ENCODE measurements at regions not wholly inside any gene's neighbourhood (a gene's known extent, or its start where the extent isn't known, plus 50 kb on each side); places are given as distances from the start of the nearest gene placed in this dataset.

DNA sequence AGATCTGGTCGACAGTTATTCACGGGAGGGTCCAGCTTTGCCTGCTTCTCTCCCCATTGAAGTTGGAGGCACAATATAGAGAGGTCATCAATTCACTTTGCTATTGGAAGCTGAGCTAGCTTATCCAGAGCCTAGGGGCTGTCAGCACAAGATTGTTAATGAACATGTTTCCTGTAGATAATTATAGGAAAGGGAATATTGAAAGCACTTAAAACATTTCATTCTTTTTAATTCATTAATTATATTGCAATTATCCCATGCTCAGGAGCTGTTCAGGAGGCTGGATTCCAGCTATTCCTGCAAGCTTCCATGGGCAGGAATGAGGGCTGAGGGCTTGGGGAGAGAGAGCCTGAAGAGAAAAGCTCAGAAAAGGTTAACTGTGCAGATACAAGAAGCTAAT is 153.1 kb upstream of the BRINP1 start:
- no peaks in the 10 kb centered on the region for H3K36me3 Mint-ChIP-seq
- Histone ChIP-seq H3K4me1 (ENCODE audit: control insufficient read depth, insufficient read depth, low read length, poor library complexity, severe bottlenecking) (no peaks in the 10 kb centered on the region), H3K9me3 (ENCODE audit: control insufficient read depth in 2 of 2, low read length in 2 of 2) (no peaks in the 10 kb centered on the region), H3K36me3 (ENCODE audit: control insufficient read depth, insufficient read depth, low read length) (no peaks in the 10 kb centered on the region), H3K27ac (ENCODE audit: insufficient read depth, low read length, poor library complexity, severe bottlenecking) (no peak overlapping the region), H3K27me3 (ENCODE audit: control insufficient read depth, insufficient read depth, low read length) (no peaks in the 10 kb centered on the region), H3K4me3 (ENCODE audit: low read depth, low read length) (no peak overlapping the region)
- no peak overlapping the region for H3K4me3 Mint-ChIP-seq
- H3K27me3 Mint-ChIP-seq = no peaks in the 10 kb centered on the region
- no peaks in the 10 kb centered on the region for H3K4me1 Mint-ChIP-seq
- DNase-seq (no peak), ATAC-seq (ENCODE audit: low read depth in 2 of 2) (no peak)
- peaks cover 0 to 10% (median 2%) of the 10 kb centered on the region in 7 donors for H3K9me3 Mint-ChIP-seq
- H3K27ac Mint-ChIP-seq = no peak overlapping the region

- no peak overlapping the region for H3K27ac ChIP-seq (ENCODE audit: insufficient read depth, low read length, poor library complexity, severe bottlenecking)
- H3K4me3 ChIP-seq (ENCODE audit: low read depth, low read length) = no peak overlapping the region
- no peak for ATAC-seq (ENCODE audit: low read depth in 2 of 2)
- no peaks in the 10 kb centered on the region for H3K27me3 Mint-ChIP-seq
- DNase-seq = no peak
- no peak overlapping the region for H3K4me3 Mint-ChIP-seq
- H3K4me1 ChIP-seq (ENCODE audit: control insufficient read depth, insufficient read depth, low read length, poor library complexity, severe bottlenecking) = no peaks in the 10 kb centered on the region
- no peaks in the 10 kb centered on the region for H3K36me3 Mint-ChIP-seq
- no peaks in the 10 kb centered on the region for H3K4me1 Mint-ChIP-seq
- H3K36me3 ChIP-seq (ENCODE audit: control insufficient read depth, insufficient read depth, low read length) = no peaks in the 10 kb centered on the region
- no peaks in the 10 kb centered on the region for H3K27me3 ChIP-seq (ENCODE audit: control insufficient read depth, insufficient read depth, low read length)
- H3K27ac Mint-ChIP-seq = no peak overlapping the region
- no peaks in the 10 kb centered on the region for H3K9me3 ChIP-seq (ENCODE audit: control insufficient read depth in 2 of 2, low read length in 2 of 2)
- H3K9me3 Mint-ChIP-seq = peaks cover 0 to 12% (median 5%) of the 10 kb centered on the region in 7 donors
Measured at GRCh38 chr9:119509291-119509905, 140.2 kb upstream of the BRINP1 start.

- no peaks in the 10 kb centered on the region for H3K36me3 ChIP-seq (ENCODE audit: control insufficient read depth, insufficient read depth, low read length)
- DNase-seq (no peak), ATAC-seq (ENCODE audit: low read depth in 2 of 2) (no peak)
- no peaks in the 10 kb centered on the region for H3K9me3 ChIP-seq (ENCODE audit: control insufficient read depth in 2 of 2, low read length in 2 of 2)
- no peak overlapping the region for H3K27ac Mint-ChIP-seq
- H3K4me3 ChIP-seq (ENCODE audit: low read depth, low read length) = no peak overlapping the region
- no peaks in the 10 kb centered on the region for H3K4me1 ChIP-seq (ENCODE audit: control insufficient read depth, insufficient read depth, low read length, poor library complexity, severe bottlenecking)
- no peak overlapping the region for H3K4me3 Mint-ChIP-seq
- H3K27ac ChIP-seq (ENCODE audit: insufficient read depth, low read length, poor library complexity, severe bottlenecking) = no peak overlapping the region
- H3K36me3 Mint-ChIP-seq = no peaks in the 10 kb centered on the region
- no peaks in the 10 kb centered on the region for H3K27me3 ChIP-seq (ENCODE audit: control insufficient read depth, insufficient read depth, low read length)
- peaks cover 0 to 19% (median 5%) of the 10 kb centered on the region in 7 donors for H3K9me3 Mint-ChIP-seq
- no peaks in the 10 kb centered on the region for H3K27me3 Mint-ChIP-seq
- no peaks in the 10 kb centered on the region for H3K4me1 Mint-ChIP-seq
Measured at GRCh38 chr9:119501374-119501773, 132.1 kb upstream of the BRINP1 start.

- H3K4me3 ChIP-seq (ENCODE audit: low read depth, low read length) = no peak overlapping the region
- no peak overlapping the region for H3K4me3 Mint-ChIP-seq
- H3K36me3 Mint-ChIP-seq = no peaks in the 10 kb centered on the region
- H3K4me1 Mint-ChIP-seq = no peaks in the 10 kb centered on the region
- no peaks in the 10 kb centered on the region for H3K36me3 ChIP-seq (ENCODE audit: control insufficient read depth, insufficient read depth, low read length)
- H3K9me3 Mint-ChIP-seq = peaks cover 0 to 14% (median 5%) of the 10 kb centered on the region in 7 donors
- no peaks in the 10 kb centered on the region for H3K4me1 ChIP-seq (ENCODE audit: control insufficient read depth, insufficient read depth, low read length, poor library complexity, severe bottlenecking)
- no peak overlapping the region for H3K27ac Mint-ChIP-seq
- DNase-seq = no peak
- no peak for ATAC-seq (ENCODE audit: low read depth in 2 of 2)
- H3K27me3 Mint-ChIP-seq = no peaks in the 10 kb centered on the region
- H3K27me3 ChIP-seq (ENCODE audit: control insufficient read depth, insufficient read depth, low read length) = no peaks in the 10 kb centered on the region
- H3K27ac ChIP-seq (ENCODE audit: insufficient read depth, low read length, poor library complexity, severe bottlenecking) = no peak overlapping the region
- no peaks in the 10 kb centered on the region for H3K9me3 ChIP-seq (ENCODE audit: control insufficient read depth in 2 of 2, low read length in 2 of 2)
Measured at GRCh38 chr9:119500072-119500771, 131.0 kb upstream of the BRINP1 start.

DNA sequence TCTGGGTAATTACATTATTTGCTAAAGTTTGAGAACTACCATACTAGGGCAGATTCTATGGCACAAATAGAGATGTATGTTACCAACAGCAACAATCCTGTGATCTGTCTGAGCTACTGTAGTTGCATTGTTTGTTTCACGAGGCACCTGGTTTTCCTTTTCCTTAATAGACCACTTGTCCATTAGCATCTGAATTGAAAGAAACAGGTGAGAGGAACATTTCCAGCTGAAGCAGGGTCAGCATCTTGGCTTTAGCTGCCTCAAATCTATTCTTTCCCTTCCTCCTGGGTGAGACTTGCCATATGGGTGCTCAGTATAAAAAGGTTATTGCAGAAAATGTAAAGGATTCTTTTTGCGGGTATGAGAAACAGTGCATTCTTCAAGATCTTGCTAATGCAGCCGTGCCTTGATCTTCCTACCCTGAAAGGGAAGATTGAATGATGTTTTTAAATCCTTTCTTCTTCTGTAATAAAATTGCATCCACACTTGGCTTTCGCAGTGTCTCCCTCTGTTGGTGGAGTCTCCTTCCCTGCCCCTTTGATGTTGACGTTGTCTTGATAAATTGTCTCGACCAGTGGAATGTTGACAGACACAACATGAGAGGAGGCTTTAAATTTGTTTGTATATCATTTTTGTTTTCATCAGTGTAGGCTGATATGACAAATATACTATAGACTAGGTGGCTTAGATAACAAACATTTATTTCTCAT is 118.0 kb upstream of the BRINP1 start:
- H3K27me3 ChIP-seq (ENCODE audit: control insufficient read depth, insufficient read depth, low read length) = no peaks in the 10 kb centered on the region
- Mint-ChIP-seq H3K4me3 (no peak overlapping the region), H3K27me3 (no peaks in the 10 kb centered on the region), H3K27ac (no peak overlapping the region), H3K36me3 (no peaks in the 10 kb centered on the region), H3K4me1 (no peaks in the 10 kb centered on the region), H3K9me3 (peaks cover 0 to 12% (median 2%) of the 10 kb centered on the region in 7 donors)
- no peak overlapping the region for H3K27ac ChIP-seq (ENCODE audit: insufficient read depth, low read length, poor library complexity, severe bottlenecking)
- H3K36me3 ChIP-seq (ENCODE audit: control insufficient read depth, insufficient read depth, low read length) = no peaks in the 10 kb centered on the region
- DNase-seq = no peak
- H3K9me3 ChIP-seq (ENCODE audit: control insufficient read depth in 2 of 2, low read length in 2 of 2) = no peaks in the 10 kb centered on the region
- ATAC-seq (ENCODE audit: low read depth in 2 of 2) = no peak
- no peak overlapping the region for H3K4me3 ChIP-seq (ENCODE audit: low read depth, low read length)
- H3K4me1 ChIP-seq (ENCODE audit: control insufficient read depth, insufficient read depth, low read length, poor library complexity, severe bottlenecking) = no peaks in the 10 kb centered on the region

GRCh38 chr9:119483153-119483552 is 113.9 kb upstream of the BRINP1 start:
- no peaks in the 10 kb centered on the region for H3K36me3 Mint-ChIP-seq
- Histone ChIP-seq H3K36me3 (ENCODE audit: control insufficient read depth, insufficient read depth, low read length) (no peaks in the 10 kb centered on the region), H3K9me3 (ENCODE audit: control insufficient read depth in 2 of 2, low read length in 2 of 2) (no peaks in the 10 kb centered on the region), H3K4me3 (ENCODE audit: low read depth, low read length) (no peak overlapping the region), H3K4me1 (ENCODE audit: control insufficient read depth, insufficient read depth, low read length, poor library complexity, severe bottlenecking) (no peaks in the 10 kb centered on the region), H3K27me3 (ENCODE audit: control insufficient read depth, insufficient read depth, low read length) (no peaks in the 10 kb centered on the region), H3K27ac (ENCODE audit: insufficient read depth, low read length, poor library complexity, severe bottlenecking) (no peak overlapping the region)
- no peak overlapping the region for H3K27ac Mint-ChIP-seq
- peaks cover 0 to 8% (median 3%) of the 10 kb centered on the region in 7 donors for H3K9me3 Mint-ChIP-seq
- ATAC-seq (ENCODE audit: low read depth in 2 of 2) (no peak), DNase-seq (no peak)
- H3K27me3 Mint-ChIP-seq = no peaks in the 10 kb centered on the region
- no peaks in the 10 kb centered on the region for H3K4me1 Mint-ChIP-seq
- H3K4me3 Mint-ChIP-seq = no peak overlapping the region

DNA sequence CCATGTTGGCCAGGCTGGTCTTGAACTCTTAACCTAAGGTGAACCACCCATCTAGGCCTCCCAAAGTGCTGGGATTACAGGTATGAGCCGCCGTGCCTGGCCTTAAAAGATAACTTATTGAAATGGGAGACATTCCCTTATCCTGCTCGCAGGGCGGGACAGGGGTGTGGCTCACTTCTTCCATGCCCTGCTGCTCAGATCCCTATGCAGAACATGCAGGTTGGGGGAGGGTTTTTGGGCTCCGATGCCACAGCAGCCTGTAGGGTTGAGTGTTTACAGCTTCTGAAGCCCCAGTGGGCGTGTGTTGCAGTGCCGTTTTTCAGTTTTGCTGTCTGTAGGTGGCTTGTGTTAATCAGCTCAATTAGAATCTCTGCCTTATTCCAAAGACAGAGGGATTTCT is 108.0 kb upstream of the BRINP1 start:
- no peak for ATAC-seq (ENCODE audit: low read depth in 2 of 2)
- H3K9me3 ChIP-seq (ENCODE audit: control insufficient read depth in 2 of 2, low read length in 2 of 2) = no peaks in the 10 kb centered on the region

More for the DNA sequence above, 108.0 kb upstream of the BRINP1 start:
- no peaks in the 10 kb centered on the region for H3K4me1 Mint-ChIP-seq
- no peaks in the 10 kb centered on the region for H3K27me3 Mint-ChIP-seq
- no peak overlapping the region for H3K27ac ChIP-seq (ENCODE audit: insufficient read depth, low read length, poor library complexity, severe bottlenecking)
- H3K36me3 ChIP-seq (ENCODE audit: control insufficient read depth, insufficient read depth, low read length) = no peaks in the 10 kb centered on the region
- H3K4me3 ChIP-seq (ENCODE audit: low read depth, low read length) = no peak overlapping the region
- DNase-seq = no peak
- H3K4me3 Mint-ChIP-seq = no peak overlapping the region
- no peaks in the 10 kb centered on the region for H3K36me3 Mint-ChIP-seq
- H3K9me3 Mint-ChIP-seq = peaks cover 0 to 2% (median 0%) of the 10 kb centered on the region in 7 donors
- H3K27ac Mint-ChIP-seq = no peak overlapping the region
- no peaks in the 10 kb centered on the region for H3K4me1 ChIP-seq (ENCODE audit: control insufficient read depth, insufficient read depth, low read length, poor library complexity, severe bottlenecking)
- H3K27me3 ChIP-seq (ENCODE audit: control insufficient read depth, insufficient read depth, low read length) = no peaks in the 10 kb centered on the region
